T-cell (primary cell): ENCODE measurements at regions not wholly inside any gene's neighbourhood (a gene's known extent, or its start where the extent isn't known, plus 50 kb on each side); places are given as distances from the start of the nearest gene placed in this dataset.

Experiments used
- ATAC-seq, 4 experiments: fragments of 200-7000 bp in 3 of 4; fragments of 150-1000 bp in 1 of 4; cut with Tn5 transposase; replicated peaks in 1 of 4; 1 replicate in 3 of 4; 2 replicates in 1 of 4; pipeline ENCODE4 v1.10.0; 2021; ENCODE audit warnings: moderate library complexity in 3 of 4, mild to moderate bottlenecking in 2 of 4, moderate number of reproducible peaks in 1 of 4
- CTCF ChIA-PET, 2 donors: fragments of 300-600 bp; sonication (Branson Sonifier 250); formaldehyde crosslinking; loops; one replicate each; lab custom pipeline; 2022; ENCODE audit warnings: antibody characterized with exemption in 2 of 2; lab: Charles Lee
- POLR2A ChIA-PET, 2 donors: fragments of 300-600 bp; sonication (Branson Sonifier 250); formaldehyde crosslinking; loops; one replicate each; lab custom pipeline; 2022; ENCODE audit warnings: antibody characterized with exemption in 2 of 2; lab: Charles Lee
- DNase-seq, 35 experiments: peaks; one replicate each; pipeline versions ENCODE4 v3.0.0 to v3.0.0-alpha.2; 2013 to 2023
- H3K27ac ChIP-seq: one replicate; pipeline ENCODE4 v1.5.1; 2013; ENCODE audit warnings: low read length
- H3K27me3 ChIP-seq, 2 experiments: replicated peaks in 1 of 2; 1 replicate in 1 of 2; 2 replicates in 1 of 2; pipeline versions ENCODE4 v1.6.1 to v1.7.0; 2013; ENCODE audit warnings: low read length in 1 of 2, mixed read lengths in 1 of 2; ENCODE audit not compliant: control insufficient read depth in 2 of 2, insufficient read depth in 2 of 2; ENCODE audit errors: extremely low read depth in 1 of 2
- H3K36me3 ChIP-seq, 2 donors: 1 replicate in 1 of 2; 2 replicates in 1 of 2; pipeline versions ENCODE4 v1.6.1 to v1.7.0; 2013; ENCODE audit warnings: low read length in 1 of 2; ENCODE audit not compliant: control insufficient read depth in 2 of 2, insufficient read depth in 1 of 2; ENCODE audit errors: extremely low read depth in 1 of 2
- H3K4me1 ChIP-seq, 2 experiments: 1 replicate in 1 of 2; 2 replicates in 1 of 2; pipeline versions ENCODE4 v1.6.1 to v1.7.0; 2013; ENCODE audit warnings: low read length in 2 of 2, mixed read lengths in 1 of 2; ENCODE audit not compliant: insufficient read depth in 2 of 2, control insufficient read depth in 1 of 2; ENCODE audit errors: extremely low read depth in 1 of 2
- H3K4me3 ChIP-seq, 2 donors: 1 replicate in 1 of 2; 2 replicates in 1 of 2; pipeline versions ENCODE4 v1.5.1 to v1.7.0; 2013; ENCODE audit warnings: mild to moderate bottlenecking in 2 of 2, low read length in 1 of 2, moderate library complexity in 1 of 2; ENCODE audit not compliant: control insufficient read depth in 1 of 2; ENCODE audit errors: extremely low read depth in 1 of 2
- H3K9me3 ChIP-seq: 2 replicates; pipeline ENCODE4 v1.7.0; 2013
- H3K27ac Mint-ChIP-seq, 2 donors: one replicate each; pipeline ENCODE4 v1.8.0; 2020 to 2021; ENCODE audit warnings: mild to moderate bottlenecking in 2 of 2, mixed read lengths in 2 of 2
- H3K27me3 Mint-ChIP-seq, 2 donors: one replicate each; pipeline ENCODE4 v1.8.0; 2021 to 2022; ENCODE audit warnings: mixed read lengths in 2 of 2
- H3K36me3 Mint-ChIP-seq: one replicate; pipeline ENCODE4 v1.8.0; 2021; ENCODE audit warnings: mixed read lengths
- H3K4me1 Mint-ChIP-seq, 3 donors: one replicate each; pipeline ENCODE4 v1.8.0; 2020 to 2022; ENCODE audit warnings: mixed read lengths in 3 of 3, mild to moderate bottlenecking in 1 of 3
- H3K4me3 Mint-ChIP-seq, 3 donors: one replicate each; pipeline ENCODE4 v1.8.0; 2020 to 2022; ENCODE audit warnings: mild to moderate bottlenecking in 3 of 3, mixed read lengths in 3 of 3, moderate library complexity in 3 of 3
- H3K9me3 Mint-ChIP-seq, 3 donors: one replicate each; pipeline ENCODE4 v1.8.0; 2020 to 2022; ENCODE audit warnings: mixed read lengths in 3 of 3
- whole genome bisulfite sequencing: methylation state at CpG from one replicate; pipeline ENCODE4 v1.1.5; 2013; ENCODE audit warnings: missing lambda C conversion rate; ENCODE audit not compliant: insufficient coverage; 5-methylcytosine and 5-hydroxymethylcytosine counted together

DNA sequence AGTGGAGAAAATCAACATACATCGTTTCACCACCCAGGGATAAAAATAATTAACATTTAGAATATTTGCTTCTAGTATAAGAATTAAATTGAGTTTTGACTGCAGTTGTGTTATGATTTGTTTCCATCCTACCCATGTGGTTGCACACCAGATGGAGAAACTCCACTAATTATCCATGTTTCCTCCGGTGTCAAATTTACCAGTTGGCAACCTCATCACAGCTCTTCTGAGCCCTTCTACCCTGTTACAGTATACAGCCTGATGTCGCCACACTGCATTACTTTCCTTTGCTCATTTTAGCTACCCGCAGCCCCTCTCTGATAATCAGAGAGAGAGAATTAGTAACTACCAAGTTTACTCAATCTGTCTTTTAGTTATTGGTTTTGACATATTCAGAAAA lies 411.2 kb downstream of the DTHD1 start:
- Histone ChIP-seq H3K27me3 (no peaks in the 10 kb centered on the region), H3K36me3 (no peaks in the 10 kb centered on the region), H3K27ac (no peak overlapping the region), H3K4me1 (no peaks in the 10 kb centered on the region), H3K4me3 (no peak overlapping the region), H3K9me3 (no peaks in the 10 kb centered on the region)
- ChIA-PET POLR2A (no interaction called here), CTCF (no interaction called here)
- no peaks in the 10 kb centered on the region for H3K36me3 Mint-ChIP-seq
- H3K4me1 Mint-ChIP-seq = no peaks in the 10 kb centered on the region
- no peaks in the 10 kb centered on the region for H3K27me3 Mint-ChIP-seq
- DNase-seq (no peak), ATAC-seq (no peak)
- no CpG with 5 or more reads among the region's 4 CpGs for WGBS
- no peak overlapping the region for H3K27ac Mint-ChIP-seq
- no peak overlapping the region for H3K4me3 Mint-ChIP-seq
- peaks cover 4 to 7% (median 6%) of the 10 kb centered on the region in 3 donors for H3K9me3 Mint-ChIP-seq

DNA sequence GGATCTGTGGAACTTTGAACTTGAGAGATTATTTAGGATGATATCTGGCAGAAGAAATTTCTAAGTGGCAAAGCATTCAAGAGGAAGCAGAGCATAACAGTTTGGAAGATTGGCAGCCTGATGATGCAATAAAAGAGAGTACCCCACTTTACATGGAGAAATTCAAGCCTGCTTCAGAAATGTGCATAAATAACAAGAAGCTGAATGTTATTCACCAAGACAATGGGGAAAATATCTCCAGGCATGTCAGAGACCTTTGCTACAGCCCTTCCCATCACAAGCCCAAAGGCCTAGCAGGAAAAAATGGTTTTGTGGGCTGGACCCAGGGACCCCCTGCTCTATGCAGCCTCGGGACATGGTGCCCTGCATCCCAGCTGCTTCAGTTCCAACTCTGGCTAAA lies 420.8 kb downstream of the DTHD1 start:
- DNase-seq = no peak
- no peaks in the 10 kb centered on the region for H3K4me1 Mint-ChIP-seq
- Histone ChIP-seq H3K27ac (no peak overlapping the region), H3K27me3 (no peaks in the 10 kb centered on the region), H3K9me3 (no peaks in the 10 kb centered on the region), H3K36me3 (no peaks in the 10 kb centered on the region), H3K4me1 (no peaks in the 10 kb centered on the region), H3K4me3 (no peak overlapping the region)
- peaks cover 0 to 5% (median 5%) of the 10 kb centered on the region in 3 donors for H3K9me3 Mint-ChIP-seq
- no peak overlapping the region for H3K27ac Mint-ChIP-seq
- no peaks in the 10 kb centered on the region for H3K36me3 Mint-ChIP-seq
- no peak overlapping the region for H3K4me3 Mint-ChIP-seq
- ATAC-seq = no peak
- ChIA-PET CTCF (no interaction called here), POLR2A (no interaction called here)
- no peaks in the 10 kb centered on the region for H3K27me3 Mint-ChIP-seq
- WGBS = 64% methylated on average over 1 of the region's 1 CpG

DNA sequence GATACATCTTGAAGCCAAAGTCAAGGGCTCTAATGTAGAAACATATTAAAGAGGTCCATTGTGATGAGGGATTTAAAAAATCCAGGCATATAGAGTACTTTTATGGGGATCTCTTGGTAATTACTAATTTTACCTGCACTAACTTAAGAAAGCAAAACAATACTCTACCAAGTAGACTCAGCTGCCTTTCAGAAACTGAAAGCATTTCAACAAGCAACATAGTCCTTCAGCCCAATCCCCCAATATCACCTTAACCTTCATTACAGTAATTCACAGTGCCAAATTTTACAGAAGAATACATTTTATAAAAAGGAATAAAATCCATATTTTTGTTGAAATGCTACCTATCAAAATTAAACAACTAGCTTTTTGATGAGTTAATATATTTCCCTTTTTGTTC lies 422.9 kb downstream of the DTHD1 start:
- Histone ChIP-seq H3K4me3 (no peak overlapping the region), H3K9me3 (no peaks in the 10 kb centered on the region), H3K27ac (no peak overlapping the region), H3K36me3 (no peaks in the 10 kb centered on the region), H3K27me3 (no peaks in the 10 kb centered on the region), H3K4me1 (no peaks in the 10 kb centered on the region)
- H3K4me1 Mint-ChIP-seq = no peaks in the 10 kb centered on the region
- no peak for ATAC-seq
- H3K27me3 Mint-ChIP-seq = no peaks in the 10 kb centered on the region
- ChIA-PET POLR2A (no interaction called here), CTCF (no interaction called here)
- H3K4me3 Mint-ChIP-seq = no peak overlapping the region
- H3K36me3 Mint-ChIP-seq = no peaks in the 10 kb centered on the region
- no peak for DNase-seq
- H3K9me3 Mint-ChIP-seq = peaks cover 0 to 9% (median 5%) of the 10 kb centered on the region in 3 donors
- no peak overlapping the region for H3K27ac Mint-ChIP-seq

DNA sequence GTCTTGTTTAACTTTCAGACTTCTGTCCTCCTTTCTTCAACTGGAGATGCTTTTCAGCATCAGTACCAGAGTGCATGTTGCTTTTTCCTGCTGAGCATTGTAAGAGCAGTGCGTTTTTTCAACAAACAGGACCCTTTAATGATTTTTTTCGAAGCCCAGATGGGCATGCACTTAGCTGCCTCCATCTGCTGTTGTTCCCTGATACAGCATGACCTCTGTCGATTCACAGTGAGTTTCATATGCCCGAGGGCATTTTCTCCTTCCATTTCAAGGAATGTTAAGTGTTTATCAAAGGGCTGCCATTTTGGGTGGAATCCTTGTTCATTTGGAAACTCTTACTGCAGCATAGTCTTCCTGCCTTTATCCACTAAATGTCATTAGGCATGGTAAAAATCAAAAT lies 428.6 kb downstream of the DTHD1 start:
- peaks cover 0 to 5% (median 0%) of the 10 kb centered on the region in 3 donors for H3K9me3 Mint-ChIP-seq
- Histone ChIP-seq H3K9me3 (no peaks in the 10 kb centered on the region), H3K4me1 (no peaks in the 10 kb centered on the region), H3K27ac (no peak overlapping the region), H3K27me3 (no peaks in the 10 kb centered on the region), H3K36me3 (no peaks in the 10 kb centered on the region), H3K4me3 (no peak overlapping the region)
- H3K36me3 Mint-ChIP-seq = no peaks in the 10 kb centered on the region
- POLR2A ChIA-PET = no interaction called here
- no peak for ATAC-seq
- H3K4me1 Mint-ChIP-seq = no peaks in the 10 kb centered on the region
- no peak for DNase-seq
- no peaks in the 10 kb centered on the region for H3K27me3 Mint-ChIP-seq
- CTCF ChIA-PET = no interaction called here
- no peak overlapping the region for H3K27ac Mint-ChIP-seq
- 32% methylated on average over 2 of the region's 4 CpGs for WGBS
- H3K4me3 Mint-ChIP-seq = no peak overlapping the region

DNA sequence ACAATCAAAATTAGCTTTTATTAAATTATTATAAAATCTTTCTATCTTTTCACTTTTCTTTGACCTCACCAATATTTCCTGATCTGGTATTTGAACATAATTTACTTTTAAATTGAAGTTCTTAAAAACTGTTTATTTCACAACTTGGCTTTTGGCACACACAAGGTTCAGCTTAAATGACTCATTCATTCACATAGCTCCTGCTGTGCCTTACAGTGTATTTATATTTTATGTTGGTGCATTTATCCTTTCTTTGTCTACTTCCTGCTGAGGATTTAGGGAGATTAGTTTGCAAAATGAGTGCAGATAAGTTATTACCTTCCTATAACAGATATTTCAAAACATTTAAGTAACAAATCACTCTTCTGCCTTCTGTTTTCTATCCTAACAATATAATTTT lies 430.6 kb downstream of the DTHD1 start:
- H3K27ac Mint-ChIP-seq = no peak overlapping the region
- POLR2A ChIA-PET = no interaction called here
- no peaks in the 10 kb centered on the region for H3K4me1 Mint-ChIP-seq

DNA sequence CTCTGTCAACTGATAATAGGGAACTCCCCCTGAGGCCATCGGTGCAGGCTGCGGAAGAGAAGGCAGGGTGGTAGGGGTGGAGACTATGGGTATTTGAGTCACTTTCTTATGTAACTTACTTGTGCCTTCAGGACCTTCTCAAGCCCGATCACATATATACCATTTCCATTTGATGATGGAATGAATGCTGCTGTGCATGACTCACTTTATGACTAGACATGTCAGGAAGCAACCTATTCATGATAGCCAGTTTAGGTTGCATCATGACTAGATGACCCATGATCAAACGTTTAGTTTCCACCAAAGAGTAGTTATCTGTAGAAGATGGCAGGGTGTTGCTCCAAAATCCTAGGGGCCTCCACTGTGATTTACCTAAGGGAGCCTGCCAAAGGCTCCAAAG lies 435.5 kb downstream of the DTHD1 start:
- CTCF ChIA-PET = no interaction called here
- Mint-ChIP-seq H3K4me1 (no peaks in the 10 kb centered on the region), H3K4me3 (no peak overlapping the region), H3K27me3 (peaks cover 0 to 6% of the 10 kb centered on the region in 2 donors), H3K36me3 (no peaks in the 10 kb centered on the region), H3K27ac (no peak overlapping the region), H3K9me3 (no peaks in the 10 kb centered on the region)
- H3K4me1 ChIP-seq = no peaks in the 10 kb centered on the region
- H3K27me3 ChIP-seq = no peaks in the 10 kb centered on the region
- no peak overlapping the region for H3K27ac ChIP-seq
- no peak overlapping the region for H3K4me3 ChIP-seq
- DNase-seq = no peak
- no peak for ATAC-seq
- POLR2A ChIA-PET = no interaction called here
- WGBS = no CpG with 5 or more reads among the region's 4 CpGs
- H3K36me3 ChIP-seq = no peaks in the 10 kb centered on the region
- no peaks in the 10 kb centered on the region for H3K9me3 ChIP-seq

More for the DNA sequence above, 430.6 kb downstream of the DTHD1 start:
- no peaks in the 10 kb centered on the region for H3K27me3 Mint-ChIP-seq
- DNase-seq (no peak), ATAC-seq (no peak)
- H3K36me3 Mint-ChIP-seq = no peaks in the 10 kb centered on the region
- CTCF ChIA-PET = no interaction called here
- H3K4me1 ChIP-seq = no peaks in the 10 kb centered on the region
- peaks cover 0 to 5% (median 0%) of the 10 kb centered on the region in 3 donors for H3K9me3 Mint-ChIP-seq
- H3K27ac ChIP-seq = no peak overlapping the region
- H3K4me3 ChIP-seq = no peak overlapping the region
- H3K4me3 Mint-ChIP-seq = no peak overlapping the region
- H3K9me3 ChIP-seq = no peaks in the 10 kb centered on the region
- no peaks in the 10 kb centered on the region for H3K27me3 ChIP-seq
- no peaks in the 10 kb centered on the region for H3K36me3 ChIP-seq

DNA sequence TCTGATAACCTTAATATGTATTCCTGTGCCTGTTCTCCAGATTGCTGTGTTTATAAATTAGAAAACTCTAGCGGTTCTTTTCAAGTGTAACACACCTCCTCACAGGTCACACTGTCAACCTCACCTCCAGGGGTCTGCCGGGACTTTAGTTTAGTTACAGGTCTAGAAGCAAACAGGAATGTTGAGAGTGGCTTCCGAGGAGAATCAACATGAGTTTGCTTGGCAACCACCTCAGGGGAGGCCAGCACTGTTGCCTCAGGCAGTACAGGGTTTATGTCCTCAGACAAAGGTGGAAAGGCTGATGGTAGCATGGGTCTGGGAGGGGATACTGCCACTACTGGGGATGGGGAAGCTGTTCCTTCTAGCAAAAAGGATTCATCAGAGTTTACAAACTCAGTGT lies 438.0 kb downstream of the DTHD1 start:
- H3K36me3 ChIP-seq = no peaks in the 10 kb centered on the region
- POLR2A ChIA-PET = no interaction called here
- no peaks in the 10 kb centered on the region for H3K4me1 ChIP-seq
- H3K9me3 Mint-ChIP-seq = no peaks in the 10 kb centered on the region
- ATAC-seq (no peak), DNase-seq (no peak)
- WGBS = 80% methylated on average over 1 of the region's 3 CpGs
- H3K36me3 Mint-ChIP-seq = no peaks in the 10 kb centered on the region
- CTCF ChIA-PET = no interaction called here
- no peak overlapping the region for H3K4me3 ChIP-seq
- peaks cover 0 to 6% of the 10 kb centered on the region in 2 donors for H3K27me3 Mint-ChIP-seq
- no peaks in the 10 kb centered on the region for H3K9me3 ChIP-seq
- no peaks in the 10 kb centered on the region for H3K27me3 ChIP-seq
- H3K4me1 Mint-ChIP-seq = no peaks in the 10 kb centered on the region
- H3K27ac ChIP-seq = no peak overlapping the region
- H3K4me3 Mint-ChIP-seq = no peak overlapping the region
- no peak overlapping the region for H3K27ac Mint-ChIP-seq
